T-cell (primary cell): ENCODE measurements at regions not wholly inside any gene's neighbourhood (a gene's known extent, or its start where the extent isn't known, plus 50 kb on each side); places are given as distances from the start of the nearest gene placed in this dataset.
A peak's percentile ranks its signal among the peaks of the same experiment; 100 is the strongest.

ENCODE experiments used
- ATAC-seq, 4 experiments: fragments of 200-7000 bp in 3 of 4; fragments of 150-1000 bp in 1 of 4; cut with Tn5 transposase; replicated peaks in 1 of 4; 1 replicate in 3 of 4; 2 replicates in 1 of 4; pipeline ENCODE4 v1.10.0; 2021; ENCODE audit warnings: moderate library complexity in 3 of 4, mild to moderate bottlenecking in 2 of 4, moderate number of reproducible peaks in 1 of 4
- CTCF ChIA-PET, 2 donors: fragments of 300-600 bp; sonication (Branson Sonifier 250); formaldehyde crosslinking; loops; one replicate each; lab custom pipeline; 2022; ENCODE audit warnings: antibody characterized with exemption in 2 of 2; lab: Charles Lee
- POLR2A ChIA-PET, 2 donors: fragments of 300-600 bp; sonication (Branson Sonifier 250); formaldehyde crosslinking; loops; one replicate each; lab custom pipeline; 2022; ENCODE audit warnings: antibody characterized with exemption in 2 of 2; lab: Charles Lee
- DNase-seq, 35 experiments: peaks; one replicate each; pipeline versions ENCODE4 v3.0.0 to v3.0.0-alpha.2; 2013 to 2023
- H3K27ac ChIP-seq: one replicate; pipeline ENCODE4 v1.5.1; 2013; ENCODE audit warnings: low read length
- H3K27me3 ChIP-seq, 2 experiments: replicated peaks in 1 of 2; 1 replicate in 1 of 2; 2 replicates in 1 of 2; pipeline versions ENCODE4 v1.6.1 to v1.7.0; 2013; ENCODE audit warnings: low read length in 1 of 2, mixed read lengths in 1 of 2; ENCODE audit not compliant: control insufficient read depth in 2 of 2, insufficient read depth in 2 of 2; ENCODE audit errors: extremely low read depth in 1 of 2
- H3K36me3 ChIP-seq, 2 donors: 1 replicate in 1 of 2; 2 replicates in 1 of 2; pipeline versions ENCODE4 v1.6.1 to v1.7.0; 2013; ENCODE audit warnings: low read length in 1 of 2; ENCODE audit not compliant: control insufficient read depth in 2 of 2, insufficient read depth in 1 of 2; ENCODE audit errors: extremely low read depth in 1 of 2
- H3K4me1 ChIP-seq, 2 experiments: 1 replicate in 1 of 2; 2 replicates in 1 of 2; pipeline versions ENCODE4 v1.6.1 to v1.7.0; 2013; ENCODE audit warnings: low read length in 2 of 2, mixed read lengths in 1 of 2; ENCODE audit not compliant: insufficient read depth in 2 of 2, control insufficient read depth in 1 of 2; ENCODE audit errors: extremely low read depth in 1 of 2
- H3K4me3 ChIP-seq, 2 donors: 1 replicate in 1 of 2; 2 replicates in 1 of 2; pipeline versions ENCODE4 v1.5.1 to v1.7.0; 2013; ENCODE audit warnings: mild to moderate bottlenecking in 2 of 2, low read length in 1 of 2, moderate library complexity in 1 of 2; ENCODE audit not compliant: control insufficient read depth in 1 of 2; ENCODE audit errors: extremely low read depth in 1 of 2
- H3K9me3 ChIP-seq: 2 replicates; pipeline ENCODE4 v1.7.0; 2013
- H3K27ac Mint-ChIP-seq, 2 donors: one replicate each; pipeline ENCODE4 v1.8.0; 2020 to 2021; ENCODE audit warnings: mild to moderate bottlenecking in 2 of 2, mixed read lengths in 2 of 2
- H3K27me3 Mint-ChIP-seq, 2 donors: one replicate each; pipeline ENCODE4 v1.8.0; 2021 to 2022; ENCODE audit warnings: mixed read lengths in 2 of 2
- H3K36me3 Mint-ChIP-seq: one replicate; pipeline ENCODE4 v1.8.0; 2021; ENCODE audit warnings: mixed read lengths
- H3K4me1 Mint-ChIP-seq, 3 donors: one replicate each; pipeline ENCODE4 v1.8.0; 2020 to 2022; ENCODE audit warnings: mixed read lengths in 3 of 3, mild to moderate bottlenecking in 1 of 3
- H3K4me3 Mint-ChIP-seq, 3 donors: one replicate each; pipeline ENCODE4 v1.8.0; 2020 to 2022; ENCODE audit warnings: mild to moderate bottlenecking in 3 of 3, mixed read lengths in 3 of 3, moderate library complexity in 3 of 3
- H3K9me3 Mint-ChIP-seq, 3 donors: one replicate each; pipeline ENCODE4 v1.8.0; 2020 to 2022; ENCODE audit warnings: mixed read lengths in 3 of 3
- WGBS: methylation state at CpG from one replicate; pipeline ENCODE4 v1.1.5; 2013; ENCODE audit warnings: missing lambda C conversion rate; ENCODE audit not compliant: insufficient coverage; 5-methylcytosine and 5-hydroxymethylcytosine counted together

DNA sequence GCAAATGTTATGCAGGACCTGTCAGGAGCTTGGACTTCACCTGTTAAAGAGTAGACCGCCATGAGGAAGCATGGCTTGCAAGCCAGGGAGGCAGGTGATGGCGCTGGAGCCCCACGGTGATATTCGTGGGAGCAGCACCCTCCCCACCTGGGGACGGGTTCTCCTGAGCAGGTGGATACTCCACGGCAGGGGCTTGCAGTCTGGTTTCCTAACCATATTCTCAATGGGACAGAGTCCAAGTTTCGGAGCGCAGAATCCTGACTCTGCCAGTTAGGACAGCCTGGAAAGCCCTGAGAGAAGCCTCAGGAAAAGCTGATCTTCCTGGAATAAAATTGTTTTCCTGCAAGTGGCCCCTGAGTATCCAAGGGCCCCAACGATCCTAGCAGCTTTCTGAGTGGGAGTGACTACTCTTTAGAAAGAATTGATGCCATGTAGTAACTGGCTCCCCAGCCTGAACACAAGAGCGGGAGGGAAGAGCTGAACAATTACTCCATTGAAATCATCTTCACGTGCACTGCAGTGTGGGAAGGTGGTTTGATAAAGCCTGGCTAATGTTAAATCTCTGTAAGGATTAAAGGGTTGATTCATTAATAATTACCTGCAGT lies 146.3 kb upstream of the RAB4A start:
- 74% methylated on average over 7 of the region's 11 CpGs for WGBS
- Mint-ChIP-seq H3K27me3 (no peaks in the 10 kb centered on the region), H3K27ac (no peak overlapping the region), H3K9me3 (no peaks in the 10 kb centered on the region), H3K36me3 (no peaks in the 10 kb centered on the region), H3K4me3 (no peak overlapping the region), H3K4me1 (peaks cover 27 to 34% (median 27%) of the 10 kb centered on the region in 3 donors)
- H3K27me3 ChIP-seq = peaks cover 0 to 5% of the 10 kb centered on the region in 2 experiments
- ChIA-PET POLR2A (no interaction called here), CTCF (no interaction called here)
- ATAC-seq (no peak), DNase-seq (no peak)
- H3K4me3 ChIP-seq = no peak overlapping the region
- no peaks in the 10 kb centered on the region for H3K36me3 ChIP-seq
- no peak overlapping the region for H3K27ac ChIP-seq
- peaks cover 21 to 23% of the 10 kb centered on the region in 2 experiments for H3K4me1 ChIP-seq
- H3K9me3 ChIP-seq = no peaks in the 10 kb centered on the region

DNA sequence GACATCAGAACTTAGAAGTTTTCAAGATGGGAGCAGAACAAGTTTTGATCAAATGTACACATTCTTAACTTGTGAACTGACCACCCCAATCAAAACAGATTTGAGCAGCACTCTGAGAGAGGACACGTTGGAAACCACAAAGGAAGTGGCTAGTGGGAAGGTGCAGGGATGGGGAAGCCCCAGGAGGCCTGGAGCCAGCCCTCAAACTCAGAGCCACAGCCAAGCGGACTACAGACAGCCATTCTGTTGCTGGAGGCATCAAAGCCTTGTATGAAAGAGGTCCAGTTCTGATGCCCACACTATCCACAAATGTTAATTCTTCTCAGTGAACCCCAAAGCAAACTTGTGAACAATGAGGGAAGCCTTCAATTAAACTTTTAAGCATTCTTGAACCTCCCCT lies 143.6 kb upstream of the RAB4A start:
- Histone ChIP-seq H3K4me3 (no peak overlapping the region), H3K27ac (no peak overlapping the region), H3K9me3 (no peaks in the 10 kb centered on the region), H3K4me1 (peaks cover 41 to 50% of the 10 kb centered on the region in 2 experiments), H3K36me3 (no peaks in the 10 kb centered on the region), H3K27me3 (no peaks in the 10 kb centered on the region)
- Mint-ChIP-seq H3K36me3 (no peaks in the 10 kb centered on the region), H3K4me1 (peaks cover 54 to 58% (median 54%) of the 10 kb centered on the region in 3 donors), H3K9me3 (no peaks in the 10 kb centered on the region), H3K4me3 (peak overlapping the region in 1 of 3 donors; percentile 10), H3K27ac (peak overlapping the region in 1 of 2 donors; percentile 78), H3K27me3 (no peaks in the 10 kb centered on the region)
- ChIA-PET POLR2A (no interaction called here), CTCF (no interaction called here)
- ATAC-seq = no peak
- 100% methylated on average over 1 of the region's 2 CpGs for WGBS
- peak in 2 of 35 experiments; percentile 10 to 35 for DNase-seq

DNA sequence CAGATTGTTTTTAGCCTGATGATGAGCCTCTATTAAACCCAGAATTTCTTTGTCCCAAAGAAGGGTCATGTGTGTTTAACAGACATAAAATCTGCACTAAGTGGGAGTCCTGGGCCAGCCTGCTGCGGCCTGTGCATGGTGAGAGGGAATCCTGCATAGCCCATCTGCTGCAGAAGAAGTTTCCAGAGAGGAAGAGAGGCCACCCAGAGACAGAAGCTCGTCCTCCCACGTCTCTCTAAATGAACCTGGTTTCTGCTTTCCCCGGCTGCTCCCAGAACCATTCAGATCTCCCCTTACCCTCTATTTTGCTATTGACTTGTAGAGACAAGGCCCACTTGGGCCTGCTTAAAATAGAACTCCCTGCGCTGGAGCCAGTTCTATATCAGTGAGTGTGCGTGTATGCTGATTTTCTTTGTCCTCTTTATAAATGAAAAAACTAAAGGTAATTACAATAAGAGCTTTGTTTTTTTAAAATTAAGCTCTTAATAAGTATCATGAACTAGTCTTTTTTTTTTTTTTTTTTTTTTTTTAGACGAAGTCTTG lies 142.8 kb upstream of the RAB4A start:
- no peaks in the 10 kb centered on the region for H3K36me3 ChIP-seq
- no peak overlapping the region for H3K4me3 ChIP-seq
- peak overlapping the region in 1 of 3 donors; percentile 38 for H3K4me3 Mint-ChIP-seq
- no peaks in the 10 kb centered on the region for H3K9me3 ChIP-seq
- no peaks in the 10 kb centered on the region for H3K27me3 Mint-ChIP-seq
- H3K9me3 Mint-ChIP-seq = no peaks in the 10 kb centered on the region
- no peak overlapping the region for H3K27ac ChIP-seq
- H3K27me3 ChIP-seq = no peaks in the 10 kb centered on the region
- CTCF ChIA-PET = interaction anchor here (0.6 to 1.6 kb wide), 2 partner anchors 99 to 313 kb away, joined by 3 to 4 read pairs; no protein-coding TSS in a partner anchor
- DNase-seq = no peak
- H3K4me1 ChIP-seq = peaks cover 41 to 51% of the 10 kb centered on the region in 2 experiments
- H3K27ac Mint-ChIP-seq = peak overlapping the region in 1 of 2 donors; percentile 59
- 80% methylated on average over 1 of the region's 7 CpGs for WGBS
- no peak for ATAC-seq
- H3K4me1 Mint-ChIP-seq = peaks cover 56 to 58% (median 56%) of the 10 kb centered on the region in 3 donors
- no peaks in the 10 kb centered on the region for H3K36me3 Mint-ChIP-seq
- POLR2A ChIA-PET = interaction anchor here (0.6 kb wide), 3 partner anchors 18 to 1178 kb away, joined by 3 to 6 read pairs (median 3); no protein-coding TSS in a partner anchor

DNA sequence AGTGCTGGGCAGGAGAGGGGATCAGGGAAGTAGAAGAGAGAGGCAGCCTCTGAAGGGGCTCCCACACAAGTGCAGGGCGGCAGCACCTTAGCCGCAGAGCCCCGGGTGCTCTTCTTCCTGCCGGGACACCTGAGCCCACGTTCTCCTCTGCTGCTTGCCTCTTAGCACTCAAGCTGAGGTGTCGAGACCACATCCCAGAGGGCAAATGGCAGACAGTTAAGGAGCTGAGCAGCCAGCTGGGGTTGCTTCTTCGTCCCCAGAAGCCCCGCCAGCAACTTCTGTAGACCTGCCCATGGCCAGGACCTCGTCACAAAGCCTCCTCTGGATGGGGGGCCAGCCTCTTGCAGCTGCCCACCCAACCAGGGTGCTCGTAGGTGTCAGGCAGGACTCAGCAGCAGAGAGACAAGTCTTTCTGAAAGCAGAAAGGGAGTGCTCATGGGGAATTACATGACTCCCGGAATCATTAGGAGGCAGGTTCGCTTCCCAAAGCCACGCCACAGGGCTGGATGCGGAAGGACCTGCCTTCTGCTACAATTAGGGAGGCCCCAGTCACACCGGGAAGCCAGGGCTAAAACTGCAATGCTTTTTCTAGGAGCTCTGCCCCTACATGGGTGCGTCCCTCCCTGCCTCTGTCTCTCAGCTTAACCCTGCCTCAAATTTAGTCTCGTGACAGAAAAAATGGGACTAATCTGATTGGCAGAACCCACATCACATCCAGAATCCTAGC lies 141.4 kb upstream of the RAB4A start:
- Mint-ChIP-seq H3K4me3 (peak overlapping the region; percentile 4 to 57 (median 38)), H3K27ac (peak overlapping the region; percentile 58 to 81), H3K36me3 (peaks cover 6% of the 10 kb centered on the region), H3K27me3 (no peaks in the 10 kb centered on the region), H3K4me1 (peaks cover 56 to 58% (median 56%) of the 10 kb centered on the region in 3 donors), H3K9me3 (peaks cover 4 to 7% (median 6%) of the 10 kb centered on the region in 3 donors)
- H3K27ac ChIP-seq = no peak overlapping the region
- ChIA-PET POLR2A (interaction anchor here in 1 of 2 donors (0.6 kb wide), 1 partner anchor 333 kb away, joined by 4 read pairs; no protein-coding TSS in a partner anchor), CTCF (interaction anchor here (1.2 to 1.6 kb wide), 2 partner anchors 97 to 125 kb away, joined by 3 to 4 read pairs; no protein-coding TSS in a partner anchor)
- no peaks in the 10 kb centered on the region for H3K36me3 ChIP-seq
- peak in 34 of 35 experiments; percentile 12 to 70 (median 42) for DNase-seq
- no peaks in the 10 kb centered on the region for H3K9me3 ChIP-seq
- peak; percentile 67 to 84 (median 72) for ATAC-seq
- 41% methylated on average over 15 of the region's 17 CpGs for WGBS
- H3K27me3 ChIP-seq = no peaks in the 10 kb centered on the region
- H3K4me1 ChIP-seq = peaks cover 41 to 51% of the 10 kb centered on the region in 2 experiments
- H3K4me3 ChIP-seq = peak overlapping the region in 1 of 2 donors; percentile 36

DNA sequence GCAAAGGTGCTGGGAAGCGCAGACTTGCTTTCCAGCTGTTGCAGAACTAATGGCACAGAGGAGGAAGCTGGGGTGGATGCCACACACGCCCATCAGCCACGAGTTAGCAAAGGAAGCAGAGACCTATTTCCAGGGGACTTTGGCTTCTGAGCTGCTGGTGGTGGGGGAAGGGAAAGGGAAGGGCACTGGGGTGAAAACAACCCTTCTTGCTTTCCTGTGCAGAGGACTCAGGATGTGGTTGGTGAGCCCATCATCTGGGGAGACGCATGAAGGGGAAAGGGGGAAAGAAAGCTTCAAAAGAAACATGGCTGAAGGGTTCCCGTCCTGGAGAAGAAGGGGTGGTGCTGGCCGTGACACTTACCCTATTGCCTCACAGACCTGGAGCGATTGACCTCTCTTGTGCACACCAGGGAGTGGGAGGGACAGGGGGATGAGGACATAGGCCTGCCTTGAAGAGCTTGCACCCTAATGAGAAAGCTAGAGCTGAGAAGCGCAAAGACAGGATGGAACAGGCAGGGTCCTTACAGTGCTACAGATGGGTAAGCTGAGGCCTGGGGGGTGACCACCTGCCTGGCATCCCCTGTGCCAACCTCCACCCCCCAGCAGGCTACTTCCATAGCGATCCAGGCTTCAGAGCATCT lies 140.8 kb upstream of the RAB4A start:
- H3K9me3 Mint-ChIP-seq = peaks cover 6 to 8% (median 7%) of the 10 kb centered on the region in 3 donors
- Histone ChIP-seq H3K9me3 (no peaks in the 10 kb centered on the region), H3K4me3 (peak overlapping the region in 1 of 2 donors; percentile 36), H3K27me3 (no peaks in the 10 kb centered on the region), H3K4me1 (peaks cover 41 to 51% of the 10 kb centered on the region in 2 experiments), H3K36me3 (no peaks in the 10 kb centered on the region), H3K27ac (no peak overlapping the region)
- H3K27ac Mint-ChIP-seq = peak overlapping the region; percentile 58 to 81
- H3K4me1 Mint-ChIP-seq = peaks cover 56 to 58% (median 56%) of the 10 kb centered on the region in 3 donors
- DNase-seq (peak in 32 of 35 experiments; percentile 7 to 74 (median 34)), ATAC-seq (peak; percentile 78 to 86 (median 82))
- WGBS = 41% methylated on average over 8 of the region's 9 CpGs
- POLR2A ChIA-PET = interaction anchor here in 1 of 2 donors (0.6 kb wide), 1 partner anchor 332 kb away, joined by 4 read pairs; no protein-coding TSS in a partner anchor
- peaks cover 6% of the 10 kb centered on the region for H3K36me3 Mint-ChIP-seq
- H3K27me3 Mint-ChIP-seq = no peaks in the 10 kb centered on the region
- H3K4me3 Mint-ChIP-seq = peak overlapping the region; percentile 4 to 57 (median 38)
- CTCF ChIA-PET = no interaction called here
